AG09309 (cell line): ENCODE measurements at regions not wholly inside any gene's neighbourhood (a gene's known extent, or its start where the extent isn't known, plus 50 kb on each side); places are given as distances from the start of the nearest gene placed in this dataset.
A peak's percentile ranks its signal among the peaks of the same experiment; 100 is the strongest.

Source experiments
- DNase-seq: peaks from one replicate; pipeline ENCODE4 v3.0.0-alpha.2; 2010; ENCODE audit warnings: low read depth
- H3K4me3 ChIP-seq: 2 replicates; pipeline ENCODE4 v1.5.1; 2011; ENCODE audit warnings: mild to moderate bottlenecking, low read depth, low read length, moderate library complexity; ENCODE audit not compliant: control insufficient read depth
- TF ChIP-seq, protein P1 (sequence below): IDR thresholded peaks from 2 replicates; pipeline ENCODE4 v1.5.1; 2011; ENCODE audit warnings: mild to moderate bottlenecking, low read depth, low read length, inconsistent platforms; ENCODE audit not compliant: insufficient read depth, control insufficient read depth; ENCODE audit errors: missing control alignments

DNA sequence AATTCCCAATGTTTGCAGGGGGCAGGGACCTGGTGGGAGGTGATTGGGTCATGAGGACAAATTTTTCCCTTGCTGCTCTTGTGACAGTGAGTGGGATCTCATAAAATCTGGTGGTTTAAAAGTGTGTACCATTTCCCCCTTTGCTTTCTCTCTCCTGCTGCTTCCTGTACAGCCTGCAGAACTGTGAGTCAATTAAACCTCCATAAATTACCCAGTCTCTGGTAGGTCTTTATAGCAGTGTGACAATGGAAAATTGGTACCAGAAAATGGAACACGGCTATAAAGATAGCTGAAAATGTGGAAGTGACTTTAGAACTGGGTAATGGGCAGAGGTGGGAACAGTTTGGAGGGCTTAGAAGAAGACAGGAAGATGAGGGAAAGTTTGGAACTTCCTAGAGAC lies 108.7 kb upstream of the NPFFR2 start:
- no peak overlapping the region for H3K4me3 ChIP-seq
- no peak for DNase-seq
- TF ChIP-seq, protein P1, sequence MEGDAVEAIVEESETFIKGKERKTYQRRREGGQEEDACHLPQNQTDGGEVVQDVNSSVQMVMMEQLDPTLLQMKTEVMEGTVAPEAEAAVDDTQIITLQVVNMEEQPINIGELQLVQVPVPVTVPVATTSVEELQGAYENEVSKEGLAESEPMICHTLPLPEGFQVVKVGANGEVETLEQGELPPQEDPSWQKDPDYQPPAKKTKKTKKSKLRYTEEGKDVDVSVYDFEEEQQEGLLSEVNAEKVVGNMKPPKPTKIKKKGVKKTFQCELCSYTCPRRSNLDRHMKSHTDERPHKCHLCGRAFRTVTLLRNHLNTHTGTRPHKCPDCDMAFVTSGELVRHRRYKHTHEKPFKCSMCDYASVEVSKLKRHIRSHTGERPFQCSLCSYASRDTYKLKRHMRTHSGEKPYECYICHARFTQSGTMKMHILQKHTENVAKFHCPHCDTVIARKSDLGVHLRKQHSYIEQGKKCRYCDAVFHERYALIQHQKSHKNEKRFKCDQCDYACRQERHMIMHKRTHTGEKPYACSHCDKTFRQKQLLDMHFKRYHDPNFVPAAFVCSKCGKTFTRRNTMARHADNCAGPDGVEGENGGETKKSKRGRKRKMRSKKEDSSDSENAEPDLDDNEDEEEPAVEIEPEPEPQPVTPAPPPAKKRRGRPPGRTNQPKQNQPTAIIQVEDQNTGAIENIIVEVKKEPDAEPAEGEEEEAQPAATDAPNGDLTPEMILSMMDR = no peak

DNA sequence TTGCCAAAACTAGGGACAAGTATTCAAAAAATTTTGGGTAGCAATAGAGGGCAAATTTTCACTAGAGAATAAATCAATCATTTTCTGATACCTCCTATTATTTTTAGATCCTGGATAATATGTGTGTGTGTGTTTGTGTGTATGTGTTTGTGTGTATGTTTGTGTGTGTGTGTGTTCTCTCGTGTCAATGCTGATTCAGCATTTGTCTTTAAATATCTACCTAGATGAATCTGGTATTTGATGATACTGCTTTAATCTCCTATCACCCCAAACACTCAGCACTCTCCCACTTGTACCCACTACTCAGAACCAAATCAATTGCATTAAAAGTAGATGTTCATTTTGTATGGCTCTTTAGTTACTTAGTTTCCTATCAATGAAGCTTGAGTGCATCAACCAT lies 101.3 kb upstream of the NPFFR2 start:
- TF ChIP-seq, protein P1 = no peak
- no peak for DNase-seq
- H3K4me3 ChIP-seq = no peak overlapping the region

DNA sequence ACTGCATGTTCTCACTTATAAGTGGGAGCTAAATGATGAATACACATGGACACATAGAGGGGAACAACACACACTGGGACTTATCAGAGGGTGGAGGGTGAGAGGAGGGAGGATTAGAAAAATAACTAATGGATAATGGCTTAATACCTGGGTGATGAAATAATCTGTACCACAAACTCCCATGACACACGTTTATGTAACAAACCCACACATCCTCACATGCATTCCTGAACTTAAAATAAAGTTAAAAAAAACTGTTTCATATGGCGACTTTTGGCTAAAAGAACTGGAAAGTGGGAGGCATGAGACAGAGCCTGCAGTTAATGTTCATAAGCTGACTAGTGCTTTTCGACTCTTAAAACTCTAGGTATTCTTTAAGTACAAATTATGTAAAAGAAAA lies 98.9 kb upstream of the NPFFR2 start:
- H3K4me3 ChIP-seq = no peak overlapping the region
- no peak for DNase-seq
- TF ChIP-seq, protein P1 = no peak

DNA sequence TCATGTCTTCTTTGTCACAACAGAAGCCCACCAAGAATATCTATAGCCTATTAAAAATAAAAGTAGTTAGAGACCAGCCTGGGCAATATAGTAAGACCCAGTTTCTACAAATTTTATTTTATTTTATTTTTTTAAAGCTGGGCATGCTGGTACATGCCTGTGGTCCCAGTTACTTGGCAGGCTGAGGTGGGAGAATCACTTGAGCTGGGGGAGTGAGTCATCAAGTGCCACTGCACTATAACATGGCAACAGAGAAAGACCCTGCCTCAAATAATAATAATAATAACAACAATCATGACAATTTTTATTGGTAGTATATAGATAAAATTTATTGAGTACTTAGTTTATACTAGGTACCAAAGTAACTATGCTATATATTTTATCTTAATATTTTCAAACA lies 93.0 kb upstream of the NPFFR2 start:
- no peak overlapping the region for H3K4me3 ChIP-seq
- no peak for DNase-seq
- TF ChIP-seq, protein P1 = no peak

DNA sequence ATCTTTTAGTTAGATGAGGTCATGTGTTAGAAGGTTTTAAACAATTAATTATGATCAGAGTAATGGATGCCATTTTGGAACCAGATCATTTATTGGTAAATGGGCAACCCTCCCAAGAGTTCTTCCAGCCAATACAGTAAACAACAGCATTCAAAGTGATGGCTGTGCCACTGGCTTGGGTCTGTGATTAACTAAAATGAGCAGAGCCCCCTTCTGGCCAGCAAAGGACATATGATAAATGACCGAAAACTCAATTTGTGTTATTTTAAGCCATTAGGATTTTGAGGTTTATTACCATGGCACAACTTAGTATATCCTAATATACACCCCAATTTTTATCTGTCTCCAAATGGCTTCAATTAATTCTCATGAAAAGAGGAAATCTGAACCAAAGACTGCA lies 90.8 kb upstream of the NPFFR2 start:
- no peak overlapping the region for H3K4me3 ChIP-seq
- TF ChIP-seq, protein P1 = peak; percentile 33
- no peak for DNase-seq

DNA sequence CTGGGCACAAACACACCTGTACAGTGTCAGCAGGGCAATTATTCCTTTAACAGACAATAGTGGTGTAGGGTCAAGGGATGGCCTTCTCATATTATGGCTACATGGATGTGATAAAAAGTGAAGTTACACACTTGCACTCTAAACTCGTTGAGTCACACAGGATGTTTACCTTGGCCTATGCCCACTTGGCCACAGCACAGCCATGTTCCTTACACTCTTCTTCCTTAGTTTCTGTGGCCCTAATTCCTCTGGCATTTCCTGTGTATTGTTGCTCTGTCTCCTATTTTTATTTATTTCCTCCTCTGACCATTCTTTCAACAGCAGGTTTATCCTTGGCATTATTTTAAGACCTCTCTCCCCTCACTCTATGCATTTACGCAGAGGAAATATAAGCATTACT lies 86.8 kb upstream of the NPFFR2 start:
- TF ChIP-seq, protein P1 = no peak
- H3K4me3 ChIP-seq = no peak overlapping the region
- no peak for DNase-seq

DNA sequence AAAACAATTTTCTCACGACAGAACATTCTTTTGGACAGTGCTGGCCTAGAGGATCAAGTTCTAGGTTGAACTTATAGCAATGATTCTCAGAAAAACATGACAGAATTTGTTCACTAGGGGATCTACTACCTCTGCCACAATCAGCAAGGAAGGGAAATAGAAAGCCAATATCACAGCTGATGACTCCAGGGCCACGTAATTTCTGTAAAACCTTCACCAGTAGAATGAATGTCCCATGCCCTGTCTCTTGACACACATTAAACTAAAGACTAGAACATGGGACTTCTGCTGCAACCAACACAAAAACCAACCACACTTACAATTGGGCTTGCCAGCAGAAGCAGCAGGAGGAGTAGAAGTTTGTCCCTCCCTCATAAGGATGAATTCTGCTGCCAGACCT lies 86.0 kb upstream of the NPFFR2 start:
- no peak overlapping the region for H3K4me3 ChIP-seq
- no peak for DNase-seq
- TF ChIP-seq, protein P1 = no peak
